Body of pancreas (tissue), 4 donors: ENCODE measurements at regions not wholly inside any gene's neighbourhood (a gene's known extent, or its start where the extent isn't known, plus 50 kb on each side); places are given as distances from the start of the nearest gene placed in this dataset.

Source experiments
- POLR2A ChIP-seq, 3 donors: fragments of 450-650 bp; IDR thresholded peaks; one replicate each; pipeline ENCODE4 v1.6.1; 2016; ENCODE audit warnings: antibody characterized with exemption in 3 of 3, mild to moderate bottlenecking in 2 of 3
- TF ChIP-seq, protein P1 (sequence below), 7 experiments: fragments of 450-650 bp in 4 of 7; fragments of 200-600 bp in 3 of 7; sonication (generic) in 3 of 7; IDR thresholded peaks; one replicate each; pipeline ENCODE4 v1.5.1; 2016 to 2019; ENCODE audit warnings: antibody characterized with exemption in 7 of 7

DNA sequence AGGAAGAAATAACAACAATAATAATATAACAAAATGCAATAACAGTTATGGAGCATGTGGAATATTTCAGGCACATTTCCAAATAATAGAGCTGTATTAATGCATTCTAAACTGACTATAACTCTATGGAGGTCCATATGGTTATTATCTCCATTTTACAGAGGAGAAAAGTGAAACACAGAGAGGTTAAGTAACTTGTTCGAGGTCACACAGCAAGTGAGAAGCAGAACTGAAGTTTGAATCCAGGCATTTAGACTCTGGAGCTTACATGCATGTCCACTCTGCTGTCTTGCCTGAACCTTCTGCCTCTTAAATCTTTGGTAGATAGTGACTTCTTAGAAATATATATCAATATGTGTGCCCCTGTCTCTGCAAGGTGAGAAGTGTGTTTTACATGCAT is 350.8 kb downstream of the GADD45G start:
- TF ChIP-seq, protein P1, sequence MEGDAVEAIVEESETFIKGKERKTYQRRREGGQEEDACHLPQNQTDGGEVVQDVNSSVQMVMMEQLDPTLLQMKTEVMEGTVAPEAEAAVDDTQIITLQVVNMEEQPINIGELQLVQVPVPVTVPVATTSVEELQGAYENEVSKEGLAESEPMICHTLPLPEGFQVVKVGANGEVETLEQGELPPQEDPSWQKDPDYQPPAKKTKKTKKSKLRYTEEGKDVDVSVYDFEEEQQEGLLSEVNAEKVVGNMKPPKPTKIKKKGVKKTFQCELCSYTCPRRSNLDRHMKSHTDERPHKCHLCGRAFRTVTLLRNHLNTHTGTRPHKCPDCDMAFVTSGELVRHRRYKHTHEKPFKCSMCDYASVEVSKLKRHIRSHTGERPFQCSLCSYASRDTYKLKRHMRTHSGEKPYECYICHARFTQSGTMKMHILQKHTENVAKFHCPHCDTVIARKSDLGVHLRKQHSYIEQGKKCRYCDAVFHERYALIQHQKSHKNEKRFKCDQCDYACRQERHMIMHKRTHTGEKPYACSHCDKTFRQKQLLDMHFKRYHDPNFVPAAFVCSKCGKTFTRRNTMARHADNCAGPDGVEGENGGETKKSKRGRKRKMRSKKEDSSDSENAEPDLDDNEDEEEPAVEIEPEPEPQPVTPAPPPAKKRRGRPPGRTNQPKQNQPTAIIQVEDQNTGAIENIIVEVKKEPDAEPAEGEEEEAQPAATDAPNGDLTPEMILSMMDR (IDR thresholded peaks at IDR 0.05): no peak
- TF ChIP-seq POLR2A (IDR thresholded peaks at IDR 0.05): no peak
